ENCODE measurements at regions not wholly inside any gene's neighbourhood (a gene's known extent, or its start where the extent isn't known, plus 50 kb on each side); places are given as distances from the start of the nearest gene placed in this dataset.
"Not testable (repeated sequence)": the region's sequence is repeated elsewhere in the genome, so short reads cannot be mapped to it uniquely, and the experiment has no call there.

- no peak for DNase-seq
These were observed 212.6 kb downstream of the ACKR3 start for GRCh38 chr2:236781933-236782816.

DNA sequence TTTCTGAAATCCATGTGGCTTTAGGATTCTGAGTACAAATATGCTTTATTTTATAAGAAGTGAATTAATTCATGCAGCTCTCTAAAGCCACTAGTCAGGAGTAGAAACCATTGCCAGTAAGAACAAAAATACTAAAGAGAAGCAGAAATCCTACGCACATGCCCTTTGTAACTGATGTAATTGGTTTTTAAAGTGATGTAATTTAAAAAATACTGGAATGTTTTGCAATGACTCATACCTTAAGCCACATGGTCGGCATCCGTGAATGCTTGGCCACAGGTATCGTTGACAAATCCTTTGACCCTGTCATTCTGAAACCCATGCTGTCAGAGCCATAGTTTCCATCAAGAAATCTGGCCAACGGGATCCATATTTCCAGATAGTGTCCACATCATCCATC, 213.3 kb downstream of the ACKR3 start:
- no peak for DNase-seq

GRCh38 chr2:236783417-236784020, 213.9 kb downstream of the ACKR3 start:
- no peak for DNase-seq

DNA sequence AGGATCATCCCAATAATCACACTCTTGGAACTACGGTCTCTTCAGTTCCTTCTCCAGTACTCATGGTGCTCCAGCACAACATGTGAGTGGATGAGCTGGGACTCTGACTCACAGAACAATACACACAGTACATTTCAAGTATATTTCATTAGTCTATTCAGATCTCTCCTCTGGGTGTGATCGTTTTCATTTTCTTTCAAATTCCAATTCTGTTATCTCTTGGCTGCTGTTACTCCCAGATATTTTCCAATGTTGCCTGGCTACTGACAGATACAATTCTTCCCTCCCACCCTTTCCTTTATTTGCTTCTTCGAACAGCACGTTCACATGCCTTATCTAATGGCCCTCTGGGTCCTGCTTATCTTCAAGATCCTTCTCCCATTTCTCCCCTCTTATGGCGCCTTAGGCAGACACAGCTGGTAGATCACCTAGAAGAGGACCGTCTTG, 216.0 kb downstream of the ACKR3 start:
- no peak for DNase-seq

DNA sequence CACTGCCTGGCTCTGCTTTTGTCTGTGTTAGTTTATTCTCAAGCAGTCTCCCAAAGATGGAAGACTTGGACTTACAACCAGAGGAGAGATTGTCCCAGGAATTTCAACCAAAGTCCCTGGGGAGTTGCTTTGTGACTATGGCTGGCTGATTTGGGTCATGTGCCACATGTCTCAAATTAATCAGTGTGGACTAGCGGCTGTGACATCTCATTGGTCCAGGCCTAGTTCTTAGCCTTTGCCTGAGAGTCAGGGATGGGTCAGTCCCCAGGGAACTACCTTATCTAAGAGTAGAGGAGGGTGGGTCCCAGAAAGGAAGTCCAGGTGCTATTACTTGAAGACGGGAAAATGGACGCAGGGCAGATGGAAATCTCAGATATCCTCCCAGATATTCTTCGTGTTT, 217.1 kb downstream of the ACKR3 start:
- DNase-seq = no peak

GRCh38 chr2:236787376-236787775, 217.8 kb downstream of the ACKR3 start:
- DNase-seq = not testable (repeated sequence)

DNA sequence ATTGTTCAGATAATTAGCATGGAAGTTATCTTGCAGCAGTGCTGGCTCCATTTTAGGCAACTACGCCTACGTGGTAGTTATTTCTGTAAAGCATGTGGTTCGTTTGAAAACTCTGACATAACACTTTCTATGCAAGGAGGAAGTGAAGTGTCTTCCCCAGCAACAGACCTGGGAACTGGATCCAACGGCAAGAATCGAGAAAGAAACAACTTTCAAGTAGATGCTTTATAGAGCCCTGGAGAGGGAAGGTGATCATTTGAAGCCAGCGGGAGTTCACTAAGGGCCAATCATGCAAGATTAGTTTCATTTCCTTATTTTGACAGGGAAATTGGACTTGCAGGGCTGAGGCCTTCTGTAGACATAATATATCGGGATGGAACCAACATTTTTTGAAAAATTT, 218.3 kb downstream of the ACKR3 start:
- no peak for DNase-seq

- DNase-seq = no peak
These were observed 221.3 kb downstream of the ACKR3 start for GRCh38 chr2:236790963-236791362.

GRCh38 chr2:236793023-236794011, 223.7 kb downstream of the ACKR3 start:
- DNase-seq = no peak

GRCh38 chr2:236794176-236794957, 224.7 kb downstream of the ACKR3 start:
- DNase-seq = no peak

- no peak for DNase-seq
These were observed 225.7 kb downstream of the ACKR3 start for GRCh38 chr2:236795169-236795860.

GRCh38 chr2:236795861-236796219, 226.2 kb downstream of the ACKR3 start:
- DNase-seq = no peak

- DNase-seq = no peak
These were observed 226.6 kb downstream of the ACKR3 start for GRCh38 chr2:236796236-236796635.

GRCh38 chr2:236797411-236797810, 227.8 kb downstream of the ACKR3 start:
- DNase-seq = no peak

DNA sequence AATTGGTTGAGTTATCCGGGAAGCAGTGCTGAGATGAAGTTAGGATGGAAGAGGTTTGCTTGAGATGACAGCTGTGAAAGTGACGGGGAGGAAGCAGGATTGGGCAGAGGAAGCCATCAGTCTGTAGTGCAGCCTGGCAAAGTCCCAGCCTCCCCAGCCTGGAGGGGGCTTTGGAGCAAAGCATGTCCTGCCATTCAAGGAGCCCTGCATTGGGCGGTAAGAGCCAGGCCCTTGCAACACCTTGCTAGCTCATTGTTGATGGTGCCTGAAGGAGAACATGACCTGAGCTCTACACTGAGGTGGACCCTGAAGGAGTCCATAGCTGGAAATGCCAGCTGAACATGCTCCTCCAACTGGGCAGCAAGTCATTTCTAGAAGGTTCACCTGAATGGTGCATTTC, 228.9 kb downstream of the ACKR3 start:
- no peak for DNase-seq

DNA sequence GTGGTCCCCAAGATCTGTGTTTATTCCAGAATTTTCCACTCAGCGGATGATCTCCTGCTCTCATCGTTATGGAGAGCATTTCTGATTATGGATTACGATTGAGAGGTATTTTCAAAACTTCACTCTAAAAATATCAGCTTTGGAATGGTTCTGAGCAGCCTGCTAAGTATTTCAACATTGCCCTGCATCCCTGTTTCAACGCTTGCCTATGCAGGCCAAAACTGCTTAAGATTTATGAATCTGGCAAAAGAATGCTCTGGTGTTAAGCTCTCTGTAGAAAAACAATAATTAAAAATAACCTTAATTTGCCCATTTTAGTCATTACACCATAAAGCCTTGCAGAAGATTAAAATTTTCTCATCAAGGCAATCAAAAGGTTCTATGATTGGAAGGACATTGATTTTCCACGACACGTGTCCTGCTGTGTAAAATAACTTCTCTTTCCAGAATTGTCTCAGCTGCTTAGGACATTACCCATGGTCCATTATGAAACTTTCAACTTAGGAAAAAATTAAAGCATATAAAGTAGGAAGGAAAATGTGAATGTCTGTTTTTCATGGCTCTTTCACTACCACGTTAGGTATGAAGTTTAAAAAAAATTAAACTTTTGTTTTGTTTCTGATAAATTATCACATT, 229.9 kb downstream of the ACKR3 start:
- DNase-seq = no peak

GRCh38 chr2:236802862-236803261, 233.2 kb downstream of the ACKR3 start:
- no peak for DNase-seq

GRCh38 chr2:236803621-236804020, 234.0 kb downstream of the ACKR3 start:
- no peak for DNase-seq

DNA sequence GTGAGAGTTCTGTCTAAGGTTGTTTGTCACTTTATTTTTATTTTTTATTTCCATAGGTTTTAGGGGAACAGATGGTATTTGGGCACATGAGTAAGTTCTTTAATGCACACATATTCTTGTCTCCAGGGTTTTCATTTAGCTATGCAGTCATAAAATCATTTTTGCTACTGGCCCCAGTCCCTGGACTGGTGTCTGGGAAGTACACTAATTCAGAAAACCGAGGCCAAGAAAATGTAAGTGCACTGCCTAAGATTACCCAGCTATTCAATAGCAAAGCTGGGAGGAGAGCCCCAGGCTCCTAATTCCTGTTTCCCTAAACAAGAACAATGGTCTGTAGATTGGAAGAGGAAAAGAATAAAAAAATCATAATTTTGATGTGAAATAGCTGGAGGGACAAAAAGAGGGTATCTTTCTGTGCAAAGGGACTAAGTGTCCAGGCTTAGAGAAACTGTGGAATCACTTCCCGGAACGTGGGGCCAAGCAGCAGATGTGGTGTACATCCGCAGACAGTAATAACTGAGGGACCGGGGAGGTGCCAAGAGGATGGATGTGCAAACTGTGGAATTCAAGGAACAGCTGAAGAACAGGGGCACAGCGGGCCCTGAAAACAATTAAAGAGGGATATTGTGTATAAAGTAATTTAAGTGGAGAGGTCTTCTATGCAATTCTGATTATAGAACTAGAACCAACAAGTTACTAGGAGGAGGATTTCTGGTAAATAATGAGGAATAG, 236.3 kb downstream of the ACKR3 start:
- no peak for DNase-seq

GRCh38 chr2:236809716-236810115, 240.1 kb downstream of the ACKR3 start:
- DNase-seq = no peak

Measured in hematopoietic multipotent progenitor cell treated with erythropoietin and hydrocortisone succinate and interleukin-3 and kit ligand, for 8 days (in vitro differentiated cells).